Astrocyte (in vitro differentiated cells and primary cell): ENCODE measurements at regions not wholly inside any gene's neighbourhood (a gene's known extent, or its start where the extent isn't known, plus 50 kb on each side); places are given as distances from the start of the nearest gene placed in this dataset.

Experiments
- CTCF ChIP-seq: IDR thresholded peaks from 2 replicates; pipeline ENCODE4 v1.5.1; 2011; ENCODE audit warnings: low read depth, mild to moderate bottlenecking, inconsistent platforms, low read length, moderate library complexity; ENCODE audit not compliant: insufficient read depth
- EZH2 ChIP-seq: IDR thresholded peaks from 2 replicates; pipeline ENCODE4 v1.6.1; 2012; ENCODE audit warnings: mild to moderate bottlenecking, low read length, inconsistent platforms; ENCODE audit not compliant: insufficient read depth

DNA sequence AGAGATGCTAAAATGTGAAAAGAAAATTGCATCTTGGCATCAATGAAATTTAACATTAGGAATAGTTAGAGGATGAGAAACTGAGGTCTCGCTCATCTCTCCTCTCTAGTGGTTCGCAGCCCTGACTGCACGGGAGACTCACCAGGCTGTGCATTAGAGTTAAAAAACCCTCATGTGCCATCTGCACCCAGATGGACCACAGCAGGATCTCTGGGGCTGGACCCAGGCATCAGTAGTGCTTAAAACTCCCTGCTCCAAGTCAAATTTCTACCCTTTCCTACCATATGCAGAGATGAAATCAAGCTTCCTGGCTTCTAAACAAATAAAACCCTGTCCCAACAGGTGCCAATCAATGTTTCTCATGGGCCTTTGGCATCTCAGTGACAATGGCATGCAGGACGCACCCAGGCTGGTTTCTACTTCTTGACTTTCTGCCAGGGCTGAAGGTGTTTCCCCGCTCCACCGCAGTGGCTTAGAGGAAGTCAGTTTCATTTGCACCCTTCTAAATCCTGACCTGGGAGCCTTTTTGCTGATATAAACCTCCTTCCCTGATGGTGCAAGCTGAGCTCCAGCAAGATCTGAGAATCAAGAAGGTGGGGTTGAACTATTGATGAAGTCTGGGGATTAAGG, 132.6 kb downstream of the NSG2 start:
- TF ChIP-seq CTCF = no peak
- no peak for TF ChIP-seq EZH2
